SK-N-DZ (cell line): ENCODE measurements at regions not wholly inside any gene's neighbourhood (a gene's known extent, or its start where the extent isn't known, plus 50 kb on each side); places are given as distances from the start of the nearest gene placed in this dataset.

Experiments used
- DNase-seq: peaks from one replicate; pipeline ENCODE4 v3.0.0-alpha.2; 2015; ENCODE audit warnings: low spot score

DNA sequence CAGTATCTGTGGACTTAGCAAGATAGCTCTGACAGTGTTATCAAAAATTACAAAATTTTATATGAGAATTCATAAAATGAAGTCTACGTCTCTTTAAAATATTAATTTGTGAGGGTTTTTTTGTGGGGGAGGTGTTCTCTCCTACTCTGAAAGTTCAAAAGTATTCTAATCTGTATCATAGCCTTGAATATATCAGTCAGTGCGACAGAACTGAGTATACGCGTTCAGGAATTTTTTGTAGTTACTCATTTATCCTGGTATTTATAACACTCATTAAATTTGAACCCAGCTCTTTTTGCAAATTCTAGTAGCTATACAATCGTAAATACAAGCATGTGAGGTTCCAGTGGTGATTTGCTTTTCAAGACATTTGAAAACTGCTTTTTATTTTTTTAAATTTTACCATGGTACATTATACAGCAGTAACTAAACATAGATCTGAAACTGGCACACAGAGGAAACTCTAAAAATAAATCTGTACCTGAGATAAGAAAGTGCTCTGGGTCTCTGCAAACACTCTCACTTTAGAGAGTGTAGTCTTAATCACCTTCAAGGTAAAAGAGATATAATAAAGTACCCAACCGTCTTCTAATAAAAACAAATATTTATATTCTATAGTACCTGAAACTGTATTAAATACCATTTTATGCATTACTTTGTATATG, 178.4 kb upstream of the ADAMTS5 start:
- no peak for DNase-seq

DNA sequence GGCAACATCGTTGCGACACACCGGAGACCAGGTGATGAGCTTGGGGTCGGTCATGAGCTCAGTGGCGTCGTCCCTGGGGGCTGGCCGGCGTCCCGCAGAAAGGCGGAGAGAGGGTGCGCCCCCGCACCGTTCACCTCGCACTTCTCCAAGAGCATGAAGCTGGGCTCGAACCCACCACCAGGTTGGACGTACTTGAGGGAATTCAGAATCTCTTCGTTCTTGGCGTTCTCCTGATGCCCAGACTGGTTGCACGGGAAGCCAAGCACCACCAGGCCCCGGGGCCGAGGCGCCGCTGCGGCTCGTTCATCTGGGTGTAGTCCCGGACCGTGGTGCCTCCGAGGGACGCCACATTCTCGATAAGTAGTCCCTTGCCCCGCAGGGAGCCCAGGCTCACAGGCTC, 176.6 kb upstream of the ADAMTS5 start:
- no peak for DNase-seq

DNA sequence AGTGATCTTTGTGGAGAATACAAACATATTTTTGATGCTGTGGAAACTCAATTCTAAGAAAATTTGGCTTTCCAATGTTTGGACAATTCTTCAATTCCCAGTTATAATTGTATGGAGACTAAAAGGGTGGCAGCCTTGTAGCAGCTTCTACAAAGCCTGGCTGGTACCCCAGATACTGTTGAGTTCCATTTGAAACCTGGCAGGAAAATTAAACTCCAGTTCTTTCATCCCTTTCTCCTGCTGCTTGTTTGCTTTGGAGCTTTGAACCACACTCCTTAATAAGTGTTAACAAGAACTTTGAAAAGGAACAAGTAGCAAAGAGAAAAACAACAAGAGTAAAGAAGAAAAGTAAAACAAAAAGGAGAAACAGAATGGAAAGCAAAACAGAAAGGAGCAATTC, 172.6 kb upstream of the ADAMTS5 start:
- DNase-seq: no peak

DNA sequence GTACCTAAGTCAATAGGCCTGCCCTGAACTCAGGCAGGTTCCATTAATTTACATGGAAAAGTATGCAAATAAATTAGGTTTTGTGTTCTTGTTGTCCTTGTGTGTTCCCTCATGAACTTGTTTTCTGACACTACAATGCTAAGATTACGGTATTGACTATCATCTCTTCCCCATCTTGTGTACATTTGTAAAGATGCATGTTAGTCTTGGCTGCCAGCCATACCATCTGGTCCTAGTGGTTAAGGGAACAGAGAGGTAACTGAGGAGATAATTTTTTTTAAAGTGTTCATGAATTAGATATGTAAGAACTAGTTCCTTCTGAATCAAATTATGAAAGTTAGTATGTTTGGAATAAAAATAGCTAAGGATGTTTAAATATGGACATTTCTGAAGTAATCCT, 167.6 kb upstream of the ADAMTS5 start:
- no peak for DNase-seq

DNA sequence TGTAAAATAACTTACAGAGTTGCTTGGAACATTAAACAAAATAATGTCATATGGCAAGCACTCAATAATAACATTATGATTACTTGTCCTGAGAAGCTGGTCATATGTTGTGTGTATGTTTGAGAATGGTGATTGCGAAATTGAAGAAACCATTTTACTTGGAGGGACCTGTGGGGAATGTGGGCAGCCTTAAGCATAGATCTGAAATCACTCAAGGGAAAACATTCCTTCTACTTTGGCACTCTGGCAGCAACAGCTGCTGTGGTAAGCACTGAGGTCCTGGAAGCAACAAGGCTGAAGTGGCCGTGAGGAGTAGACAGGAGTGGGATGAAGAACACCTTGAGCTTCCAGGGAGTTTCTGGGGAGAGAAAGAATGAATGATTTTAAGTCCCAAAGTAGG, 165.4 kb upstream of the ADAMTS5 start:
- DNase-seq: no peak

DNA sequence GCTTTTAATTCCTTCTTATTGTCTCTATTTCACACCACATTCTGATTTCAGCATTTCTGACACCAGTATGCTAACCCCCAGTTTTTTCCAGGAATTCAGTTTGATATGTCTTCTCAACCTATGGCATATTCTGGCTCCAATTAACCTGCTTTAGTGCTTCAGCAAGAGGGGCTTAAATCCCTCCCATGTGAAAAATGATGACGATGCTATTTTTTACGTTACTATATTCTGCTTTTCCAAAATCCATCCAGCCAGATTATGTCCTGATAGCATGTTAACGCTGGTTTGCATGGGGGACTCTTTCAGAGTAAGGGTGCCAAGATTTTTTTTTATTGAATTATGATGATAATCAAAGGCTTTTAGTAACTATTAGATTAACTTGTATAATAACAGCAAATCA, 163.3 kb upstream of the ADAMTS5 start:
- DNase-seq: no peak

DNA sequence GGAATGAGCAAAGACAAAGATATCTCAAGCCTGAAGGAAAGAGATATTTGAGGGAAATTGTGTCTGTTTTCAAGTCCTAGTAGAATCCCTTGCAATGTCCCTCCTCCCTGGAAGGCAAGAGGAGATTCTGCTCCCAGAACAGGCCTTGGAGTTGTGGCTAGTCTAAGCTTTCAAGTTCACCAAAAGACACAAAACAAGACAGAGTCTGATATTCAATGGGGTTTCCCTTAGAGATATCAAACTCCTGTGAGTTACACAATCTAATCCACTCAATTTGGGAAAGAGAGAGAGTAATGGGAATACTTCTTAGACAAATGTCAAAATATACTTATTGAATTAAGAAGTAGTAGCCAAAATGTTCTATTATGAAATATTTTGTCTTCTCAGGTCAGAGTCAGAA, 162.8 kb upstream of the ADAMTS5 start:
- DNase-seq: no peak

DNA sequence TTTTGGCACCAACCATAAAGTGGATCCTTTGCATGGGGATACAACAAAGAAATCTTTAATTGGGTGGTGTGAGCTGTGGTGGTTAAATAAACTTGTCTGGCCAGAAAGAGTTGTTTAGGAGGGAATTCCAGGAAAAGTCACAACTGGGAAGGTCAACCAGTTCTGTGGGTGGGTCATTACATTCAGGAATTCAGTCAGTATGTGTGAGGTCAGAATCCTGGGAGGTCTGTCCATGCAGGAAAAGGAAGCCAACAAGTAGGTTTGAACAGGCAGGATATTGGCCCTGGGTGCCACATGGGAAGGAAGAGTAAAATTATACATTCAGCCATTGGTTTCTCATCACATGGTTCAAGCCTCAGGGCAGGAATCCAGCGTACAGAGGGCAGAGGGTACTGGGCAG, 162.3 kb upstream of the ADAMTS5 start:
- no peak for DNase-seq

DNA sequence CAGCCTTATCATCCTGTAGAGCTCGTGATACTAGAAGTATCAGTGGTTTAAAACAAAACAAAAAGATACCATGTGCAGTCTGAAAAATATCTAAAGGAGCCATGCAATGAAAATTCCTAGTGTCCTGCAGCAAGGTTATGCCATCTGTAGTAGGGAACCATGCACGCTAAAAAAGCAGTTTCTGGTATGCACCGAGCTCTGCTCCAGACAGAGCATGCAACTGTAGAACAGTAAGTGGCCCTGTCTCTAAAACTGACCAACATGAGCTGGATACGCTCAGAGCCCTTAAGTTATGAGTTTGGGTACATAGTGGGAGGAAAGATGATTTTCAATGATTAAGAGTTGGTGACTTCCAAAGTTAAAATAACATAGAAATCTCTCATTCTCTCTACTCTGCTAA, 159.3 kb upstream of the ADAMTS5 start:
- DNase-seq: no peak

DNA sequence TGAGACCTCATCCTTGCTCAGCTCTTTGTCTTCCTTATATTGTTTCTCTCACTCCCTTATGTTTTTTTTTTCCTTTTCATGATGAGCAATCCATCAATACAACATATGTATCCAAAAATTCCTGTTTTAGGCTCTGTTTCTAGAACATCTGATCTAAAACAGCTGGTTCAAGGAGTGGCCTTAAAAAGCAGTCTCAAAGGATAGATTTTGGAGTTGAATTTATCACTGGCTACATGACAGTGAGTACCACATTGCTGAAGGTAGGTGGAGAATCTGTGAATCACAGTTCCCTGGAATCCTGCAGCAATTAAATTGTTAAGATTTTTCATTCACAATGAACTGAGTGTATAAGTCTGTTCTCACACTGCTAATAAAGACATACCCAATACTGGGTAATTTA, 155.8 kb upstream of the ADAMTS5 start:
- DNase-seq: no peak

DNA sequence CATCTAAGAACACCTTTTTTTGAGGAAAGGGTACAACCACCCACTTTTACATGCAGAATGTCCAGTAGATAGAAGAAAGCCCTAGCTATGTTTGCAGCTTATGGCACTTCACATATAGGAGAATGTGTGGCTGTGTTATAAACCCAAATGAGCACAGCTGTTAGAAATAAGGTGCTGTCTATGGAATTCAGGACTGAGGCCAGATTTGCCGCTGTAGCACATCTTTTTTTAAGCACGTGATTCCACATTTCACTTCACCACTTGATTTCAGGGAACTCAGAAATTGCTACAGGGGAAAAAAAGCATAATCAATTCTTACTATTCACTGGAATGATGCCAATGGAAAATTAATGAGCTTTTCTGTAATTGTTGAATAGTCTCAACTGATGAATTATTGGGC, 147.2 kb upstream of the ADAMTS5 start:
- DNase-seq: no peak

DNA sequence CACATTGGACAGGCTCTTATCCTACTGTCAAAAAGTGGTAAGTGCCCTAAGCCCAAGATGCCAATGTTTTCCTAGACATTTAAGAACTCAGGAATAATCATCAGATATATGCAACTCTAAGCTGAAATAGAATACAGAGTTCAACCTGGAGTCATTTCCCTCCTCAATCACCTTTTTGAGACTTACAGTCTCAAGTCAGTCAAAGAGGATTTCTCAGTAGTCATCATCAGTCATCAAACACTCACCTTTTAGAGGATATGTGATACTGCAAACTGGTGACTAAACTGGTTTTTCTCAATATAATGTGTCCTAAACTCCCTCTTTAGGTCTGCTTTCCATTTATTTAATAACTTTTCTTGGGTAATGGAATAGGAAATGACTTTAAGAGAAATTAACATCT, 145.3 kb upstream of the ADAMTS5 start:
- DNase-seq: no peak

DNA sequence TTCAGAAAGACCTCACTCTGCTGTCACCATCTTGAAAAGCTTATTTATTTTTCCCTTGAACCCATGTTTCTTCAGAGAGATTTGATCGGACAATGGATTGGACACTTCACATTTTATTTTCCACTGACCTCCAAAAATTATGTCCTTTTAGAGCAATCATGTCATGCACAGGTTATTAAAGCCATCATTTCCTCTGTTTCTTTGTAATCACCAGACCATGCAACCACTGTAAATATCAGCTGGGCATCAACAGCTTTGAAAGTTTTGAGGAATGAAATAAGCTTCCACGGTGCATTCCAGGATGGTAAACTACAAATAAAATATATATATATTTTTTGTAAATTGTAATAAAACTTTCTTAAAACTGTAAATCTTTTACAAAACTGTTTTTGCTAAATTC, 144.1 kb upstream of the ADAMTS5 start:
- no peak for DNase-seq

DNA sequence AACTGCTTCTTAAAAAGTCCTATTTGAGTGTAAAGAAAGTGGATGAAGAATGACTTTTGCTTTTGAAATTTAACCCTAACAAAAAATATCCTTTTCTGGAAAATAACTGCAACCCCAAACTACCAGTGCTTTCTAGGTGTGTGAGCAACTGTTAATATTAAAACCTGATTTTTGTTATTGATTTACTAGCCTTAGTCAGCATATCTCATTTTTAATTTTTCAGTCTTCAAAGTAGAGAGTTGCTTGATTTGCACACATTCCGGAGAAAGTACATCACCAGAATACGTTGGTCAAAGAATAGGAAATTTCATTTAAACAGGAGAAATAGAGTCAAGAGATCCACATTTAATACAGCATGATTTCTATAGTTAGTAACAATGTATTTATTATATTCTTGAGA, 141.8 kb upstream of the ADAMTS5 start:
- no peak for DNase-seq

DNA sequence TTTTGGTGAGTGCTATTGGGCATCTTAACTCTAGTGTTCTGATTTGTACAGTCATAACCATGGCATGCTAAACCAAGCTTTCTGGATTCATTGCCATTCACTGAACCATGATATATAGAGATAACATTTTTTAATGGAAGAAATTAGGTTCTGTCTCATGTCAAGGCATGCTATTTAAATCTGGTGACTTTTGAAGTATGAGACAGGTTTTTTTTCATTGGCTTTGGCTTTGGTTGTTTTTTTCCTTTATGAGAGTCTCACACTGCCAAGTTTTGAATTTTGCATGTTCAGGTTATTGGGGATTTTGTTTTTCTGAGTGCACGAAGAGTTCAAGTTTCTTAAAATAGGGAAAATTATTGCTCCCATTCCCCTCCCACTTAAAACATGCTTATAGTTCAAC, 141.3 kb upstream of the ADAMTS5 start:
- DNase-seq: no peak

DNA sequence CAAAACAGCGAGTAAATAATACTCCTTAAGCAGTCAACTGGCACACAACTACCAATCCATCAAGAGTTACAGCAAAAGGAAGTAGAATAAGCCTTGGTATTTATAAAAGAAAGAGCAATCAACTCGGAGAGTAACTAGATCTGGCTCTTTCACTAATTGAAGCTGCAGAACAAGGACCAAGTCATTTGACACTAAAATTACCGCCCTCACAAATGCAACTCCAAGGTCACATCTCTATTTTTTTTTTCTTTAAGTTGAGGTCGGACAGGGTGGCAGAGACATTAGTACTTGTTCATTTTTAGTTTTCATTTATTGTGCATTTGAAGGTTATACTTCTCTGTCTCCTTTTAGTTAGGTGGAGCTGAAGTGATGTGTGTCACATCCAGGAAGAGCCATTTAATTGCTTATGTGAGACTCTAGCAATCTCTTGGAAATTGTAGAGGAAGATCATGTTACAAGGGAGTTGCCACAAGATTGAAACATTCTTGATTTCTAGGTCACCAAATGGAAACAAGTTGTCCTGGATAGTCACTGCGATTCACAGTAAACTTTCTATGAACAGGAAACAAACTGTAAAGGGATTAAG, 138.1 kb upstream of the ADAMTS5 start:
- no peak for DNase-seq

DNA sequence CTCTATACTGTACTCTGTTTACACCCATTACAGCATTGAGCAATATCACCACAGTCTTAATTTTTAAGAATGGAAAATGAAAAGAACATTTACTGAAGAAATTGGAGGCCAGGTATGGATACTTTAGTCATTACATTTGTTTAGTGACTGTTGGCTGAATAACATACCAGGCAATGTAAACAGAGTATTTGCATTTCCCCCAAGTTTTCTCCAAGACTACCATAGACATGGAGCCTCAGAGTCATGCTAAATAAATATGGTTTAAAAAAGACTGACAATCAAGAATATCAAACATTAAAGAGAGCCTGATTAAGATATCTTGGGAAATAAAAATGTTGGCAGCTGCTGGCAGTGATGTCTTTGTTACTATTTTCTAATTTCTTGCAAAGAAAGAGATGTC, 136.9 kb upstream of the ADAMTS5 start:
- no peak for DNase-seq

DNA sequence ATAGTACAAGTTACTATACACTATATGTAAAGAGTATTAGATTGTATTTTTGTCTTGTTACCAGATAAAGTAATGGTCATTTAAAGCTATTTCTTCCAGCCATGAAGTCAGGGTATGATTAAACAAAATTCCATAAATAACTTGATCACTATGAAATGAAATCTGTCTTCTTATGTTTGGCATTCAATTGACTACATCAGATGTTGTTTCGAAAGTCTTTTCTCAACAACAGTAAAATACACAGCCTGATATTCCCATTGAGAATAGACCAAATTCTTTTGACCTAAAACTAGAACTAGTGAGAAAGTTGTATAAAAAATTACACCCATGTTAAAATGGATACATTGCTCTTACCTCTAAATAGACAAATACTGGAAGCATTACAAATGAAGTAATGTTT, 134.6 kb upstream of the ADAMTS5 start:
- no peak for DNase-seq

DNA sequence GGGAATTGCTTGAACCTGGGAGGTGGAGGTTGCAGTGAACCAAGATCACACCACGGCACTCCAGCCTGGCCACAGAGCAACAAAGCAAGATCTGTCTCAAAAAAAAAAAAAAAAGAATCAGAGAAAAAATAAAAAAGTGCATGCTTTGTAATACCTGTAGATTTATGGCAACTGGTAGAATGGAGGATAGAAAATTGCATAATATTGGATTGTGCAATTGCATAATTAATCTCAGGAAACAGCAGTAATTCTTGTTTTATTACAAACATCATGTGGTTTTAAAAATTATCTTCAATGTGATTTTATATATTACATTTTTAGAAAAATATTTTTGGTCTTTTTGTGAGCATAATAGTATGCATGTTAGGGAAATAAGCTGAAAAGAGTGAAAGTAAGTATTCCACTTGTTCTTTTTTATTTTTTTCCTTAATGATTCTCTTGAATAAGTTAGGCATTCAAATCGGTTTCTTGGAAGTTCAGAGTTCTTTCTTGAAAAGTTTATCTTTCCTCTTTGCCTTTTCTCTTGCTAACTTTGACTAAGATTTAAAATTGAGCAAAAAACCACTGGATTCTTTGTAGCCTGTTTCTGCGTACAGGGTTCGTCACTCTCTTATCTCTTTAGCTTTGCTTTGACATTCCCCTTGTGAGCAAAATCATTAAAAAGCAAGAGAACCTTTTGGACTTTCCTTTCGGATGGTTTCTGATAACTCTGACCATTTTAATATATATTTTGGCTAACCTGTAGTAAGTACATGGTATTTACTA, 127.5 kb upstream of the ADAMTS5 start:
- no peak for DNase-seq

DNA sequence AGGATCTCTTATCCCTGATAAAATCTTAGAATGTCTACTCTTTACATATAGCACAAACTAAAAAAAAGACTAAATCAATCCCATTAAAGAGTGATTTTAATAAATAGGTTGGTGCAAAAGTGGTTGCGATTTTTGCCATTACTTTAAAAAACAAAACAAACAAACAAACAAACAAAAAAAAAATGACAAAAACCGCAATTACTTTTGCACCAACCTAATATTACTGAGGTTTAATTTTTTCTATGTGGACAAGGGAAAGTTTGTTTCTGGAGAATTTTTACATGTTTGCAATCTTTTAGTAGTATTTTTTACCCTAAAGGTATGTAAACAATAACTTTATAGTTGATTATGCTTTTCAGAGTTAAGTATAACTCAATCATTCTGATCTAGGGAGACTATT, 119.7 kb upstream of the ADAMTS5 start:
- DNase-seq: no peak

DNA sequence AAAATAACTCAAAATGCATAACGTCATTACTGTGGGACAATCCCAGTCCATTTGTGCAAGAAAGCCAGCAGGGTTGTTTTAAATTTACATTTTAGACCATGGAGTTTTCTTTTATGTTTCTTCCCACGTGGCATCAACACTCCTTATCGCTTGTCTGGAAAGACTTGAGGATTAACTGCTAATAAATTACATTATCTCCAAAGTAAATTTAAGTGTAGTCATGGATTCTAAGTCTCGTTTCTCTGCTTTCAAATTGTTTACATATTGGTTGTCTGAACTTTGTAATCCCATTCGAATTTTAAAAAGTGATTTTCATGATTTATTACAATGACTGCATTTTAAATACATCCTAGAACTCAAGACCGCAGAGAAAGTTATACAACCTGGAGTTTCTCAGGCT, 119.3 kb upstream of the ADAMTS5 start:
- DNase-seq: no peak

DNA sequence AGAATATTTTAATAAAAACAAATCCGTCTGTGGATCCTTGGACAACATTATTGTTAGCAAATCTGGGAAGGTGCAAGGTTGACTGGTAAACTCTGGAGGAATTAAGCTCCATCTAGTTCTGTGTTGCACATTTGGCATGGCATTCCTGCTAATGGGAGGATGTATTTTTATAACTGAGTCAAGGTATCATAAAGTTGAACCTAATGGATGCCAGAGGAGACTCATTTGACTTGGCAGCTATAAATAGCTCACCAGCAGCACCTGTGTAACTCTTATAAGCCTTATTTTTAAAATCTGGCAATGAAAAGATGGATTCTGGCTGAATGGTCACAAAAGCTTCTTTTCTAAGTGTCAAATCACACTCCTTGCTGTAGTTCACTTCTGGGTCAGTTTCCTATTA, 118.5 kb upstream of the ADAMTS5 start:
- DNase-seq: no peak

DNA sequence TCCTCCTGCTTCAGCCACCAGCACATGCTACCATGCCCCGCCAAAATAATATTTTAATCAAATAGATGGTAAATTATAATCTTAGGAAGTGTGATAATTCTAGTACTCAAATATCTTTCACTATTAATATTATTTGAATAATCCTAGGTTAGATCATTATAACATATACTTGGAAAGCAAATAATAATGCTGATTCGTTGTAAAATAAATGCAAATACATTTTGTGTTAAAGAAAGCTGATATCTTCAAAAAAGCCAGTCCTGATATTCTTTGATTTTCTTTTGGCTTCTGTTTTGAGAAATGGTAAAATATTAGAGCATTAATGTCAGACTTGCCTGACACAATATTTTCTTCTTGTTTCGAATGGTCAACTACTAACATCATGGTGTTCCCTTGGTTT, 116.3 kb upstream of the ADAMTS5 start:
- DNase-seq: no peak
